ENCODE measurements at regions not wholly inside any gene's neighbourhood (a gene's known extent, or its start where the extent isn't known, plus 50 kb on each side); places are given as distances from the start of the nearest gene placed in this dataset.

DNA sequence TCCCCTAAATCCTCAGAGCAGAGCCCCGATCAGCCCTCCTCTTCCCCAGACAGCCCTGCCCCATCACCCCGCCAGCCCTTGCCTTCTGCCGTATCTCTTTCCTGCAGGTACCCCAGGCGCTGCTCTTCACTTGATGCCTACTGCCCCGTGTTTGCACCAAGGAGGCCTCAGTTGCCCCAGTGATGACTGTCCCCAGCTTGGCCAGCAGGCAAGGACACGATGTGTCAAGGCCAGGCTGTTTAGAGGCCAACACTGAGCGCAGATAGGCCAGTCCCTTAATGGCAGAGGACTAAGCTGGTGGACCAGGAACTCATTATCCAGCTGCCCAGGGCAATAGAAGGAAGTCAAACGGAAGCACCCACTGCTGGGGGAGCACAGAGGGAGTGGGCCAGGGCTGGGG, 68.4 kb downstream of the CAMK2N1 start:
- CTCF ChIA-PET (ENCODE audit: unreplicated experiment) = no interaction called here
- Histone ChIP-seq H4K20me1 (ENCODE audit: insufficient read depth, low read length) (no peaks in the 10 kb centered on the region), H3K9me2 (ENCODE audit: insufficient read depth, low read length) (no peaks in the 10 kb centered on the region), H3K36me3 (ENCODE audit: insufficient read depth, low read length) (no peaks in the 10 kb centered on the region; the same call in 1 of the 2 replicates), H3K9me3 (ENCODE audit: low read length) (peaks cover 5% of the 10 kb centered on the region), H3K4me3 (ENCODE audit: low read depth, low read length, poor library complexity, severe bottlenecking) (no peak overlapping the region), H2AFZ (ENCODE audit: low read length) (peak overlapping the region; percentile 9; the same call in 1 of the 2 replicates), H3K4me2 (ENCODE audit: low read length) (no peak overlapping the region), H3K4me1 (ENCODE audit: insufficient read depth, low read length, poor library complexity, severe bottlenecking) (peaks cover 25% of the 10 kb centered on the region), H3K79me2 (ENCODE audit: insufficient read depth, low read depth, low read length) (no peaks in the 10 kb centered on the region), H3K27ac (ENCODE audit: low read depth, low read length, poor library complexity, severe bottlenecking) (no peak overlapping the region)
- TF ChIP-seq, protein P1, sequence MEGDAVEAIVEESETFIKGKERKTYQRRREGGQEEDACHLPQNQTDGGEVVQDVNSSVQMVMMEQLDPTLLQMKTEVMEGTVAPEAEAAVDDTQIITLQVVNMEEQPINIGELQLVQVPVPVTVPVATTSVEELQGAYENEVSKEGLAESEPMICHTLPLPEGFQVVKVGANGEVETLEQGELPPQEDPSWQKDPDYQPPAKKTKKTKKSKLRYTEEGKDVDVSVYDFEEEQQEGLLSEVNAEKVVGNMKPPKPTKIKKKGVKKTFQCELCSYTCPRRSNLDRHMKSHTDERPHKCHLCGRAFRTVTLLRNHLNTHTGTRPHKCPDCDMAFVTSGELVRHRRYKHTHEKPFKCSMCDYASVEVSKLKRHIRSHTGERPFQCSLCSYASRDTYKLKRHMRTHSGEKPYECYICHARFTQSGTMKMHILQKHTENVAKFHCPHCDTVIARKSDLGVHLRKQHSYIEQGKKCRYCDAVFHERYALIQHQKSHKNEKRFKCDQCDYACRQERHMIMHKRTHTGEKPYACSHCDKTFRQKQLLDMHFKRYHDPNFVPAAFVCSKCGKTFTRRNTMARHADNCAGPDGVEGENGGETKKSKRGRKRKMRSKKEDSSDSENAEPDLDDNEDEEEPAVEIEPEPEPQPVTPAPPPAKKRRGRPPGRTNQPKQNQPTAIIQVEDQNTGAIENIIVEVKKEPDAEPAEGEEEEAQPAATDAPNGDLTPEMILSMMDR (conservative IDR thresholded peaks at IDR 0.05; ENCODE audit: low read length) = no peak
- TF ChIP-seq EZH2phosphoT487 (IDR thresholded peaks at IDR 0.05; ENCODE audit: borderline replicate concordance, low read depth, low read length) = no peak
- POLR2A ChIA-PET = interaction anchor here (0.6 to 0.7 kb wide), 4 partner anchors 9 to 169 kb away, joined by 3 to 4 read pairs (median 4); no protein-coding TSS in a partner anchor
- BruUV-seq (replicated peaks) = no TSS peak
- intact Hi-C loops (cut with micrococcal nuclease; ENCODE audit: unreplicated experiment) = no loop called here
- DNase-seq (ENCODE audit: low spot score) = no peak

DNA sequence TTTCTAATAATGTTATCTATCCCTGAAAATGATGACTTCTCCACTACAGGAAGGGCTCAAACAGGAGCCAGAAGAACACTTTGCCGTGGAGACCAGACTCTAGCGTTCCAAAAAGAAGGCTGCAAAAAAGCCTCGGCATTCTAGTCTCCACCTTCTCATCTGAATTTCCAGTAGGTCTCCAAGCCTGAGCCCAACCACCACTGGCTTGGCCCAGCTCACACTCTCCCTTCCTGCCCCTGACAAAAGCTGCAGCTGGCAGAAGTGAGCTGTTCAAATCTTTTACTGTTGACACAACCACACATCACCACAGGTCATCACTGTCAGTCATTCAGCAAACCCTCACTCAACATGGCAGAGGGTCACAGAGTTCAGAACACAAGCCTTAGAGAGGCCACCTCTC, 69.3 kb downstream of the CAMK2N1 start:
- Histone ChIP-seq H4K20me1 (ENCODE audit: insufficient read depth, low read length) (no peaks in the 10 kb centered on the region), H3K9me2 (ENCODE audit: insufficient read depth, low read length) (no peaks in the 10 kb centered on the region), H3K4me1 (ENCODE audit: insufficient read depth, low read length, poor library complexity, severe bottlenecking) (peaks cover 25% of the 10 kb centered on the region), H2AFZ (ENCODE audit: low read length) (no peak overlapping the region; the same call in 1 of the 2 replicates), H3K4me3 (ENCODE audit: low read depth, low read length, poor library complexity, severe bottlenecking) (no peak overlapping the region), H3K79me2 (ENCODE audit: insufficient read depth, low read depth, low read length) (no peaks in the 10 kb centered on the region), H3K4me2 (ENCODE audit: low read length) (0 out of 2 replicates have a peak overlapping the region, but pooled peaks have one; percentile 4), H3K27ac (ENCODE audit: low read depth, low read length, poor library complexity, severe bottlenecking) (no peak overlapping the region), H3K36me3 (ENCODE audit: insufficient read depth, low read length) (no peaks in the 10 kb centered on the region), H3K9me3 (ENCODE audit: low read length) (no peaks in the 10 kb centered on the region)
- ChIA-PET CTCF (ENCODE audit: unreplicated experiment) (no interaction called here), POLR2A (interaction anchor here (0.9 kb wide), 1 partner anchor 15 kb away, joined by 3 read pairs; no protein-coding TSS in a partner anchor)
- no TSS peak for BruUV-seq (replicated peaks)
- TF ChIP-seq EZH2phosphoT487 (IDR thresholded peaks at IDR 0.05; ENCODE audit: borderline replicate concordance, low read depth, low read length) = no peak
- TF ChIP-seq, protein P1 (conservative IDR thresholded peaks at IDR 0.05; ENCODE audit: low read length) = no peak
- intact Hi-C loops (cut with micrococcal nuclease; ENCODE audit: unreplicated experiment) = no loop called here
- DNase-seq (ENCODE audit: low spot score) = no peak

DNA sequence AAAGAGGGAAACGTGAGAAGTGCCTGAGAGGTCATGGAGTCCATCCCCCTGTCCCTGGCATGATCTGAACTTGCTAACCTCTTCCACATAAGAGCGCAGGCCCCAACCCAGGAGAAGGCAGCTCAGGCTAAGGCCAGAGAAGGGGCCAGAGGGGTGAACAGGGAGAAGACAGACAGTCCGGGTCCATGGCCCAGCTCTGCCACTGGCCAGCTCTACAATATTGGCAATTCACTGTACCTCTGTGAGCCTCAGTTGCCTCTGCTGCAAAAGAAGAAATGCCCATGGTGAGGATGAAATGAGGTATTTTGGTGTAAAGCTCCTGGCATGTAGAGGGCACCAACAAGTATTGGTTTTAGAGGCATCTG, 72.3 kb downstream of the CAMK2N1 start:
- no peak overlapping the region for H3K4me3 ChIP-seq (ENCODE audit: low read depth, low read length, poor library complexity, severe bottlenecking)
- H3K9me2 ChIP-seq (ENCODE audit: insufficient read depth, low read length) = no peaks in the 10 kb centered on the region
- H3K4me2 ChIP-seq (ENCODE audit: low read length) = no peak overlapping the region
- no TSS peak for BruUV-seq (replicated peaks)
- ChIA-PET CTCF (ENCODE audit: unreplicated experiment) (no interaction called here), POLR2A (no interaction called here)
- intact Hi-C loops (cut with micrococcal nuclease; ENCODE audit: unreplicated experiment) = no loop called here
- no peaks in the 10 kb centered on the region for H3K79me2 ChIP-seq (ENCODE audit: insufficient read depth, low read depth, low read length)
- H4K20me1 ChIP-seq (ENCODE audit: insufficient read depth, low read length) = no peaks in the 10 kb centered on the region
- peaks cover 45% of the 10 kb centered on the region for H3K4me1 ChIP-seq (ENCODE audit: insufficient read depth, low read length, poor library complexity, severe bottlenecking)
- DNase-seq (ENCODE audit: low spot score) = no peak
- H3K27ac ChIP-seq (ENCODE audit: low read depth, low read length, poor library complexity, severe bottlenecking) = no peak overlapping the region
- H3K36me3 ChIP-seq (ENCODE audit: insufficient read depth, low read length) = no peaks in the 10 kb centered on the region
- no peaks in the 10 kb centered on the region for H3K9me3 ChIP-seq (ENCODE audit: low read length)
- no peak for TF ChIP-seq EZH2phosphoT487 (IDR thresholded peaks at IDR 0.05; ENCODE audit: borderline replicate concordance, low read depth, low read length)
- TF ChIP-seq, protein P1 (conservative IDR thresholded peaks at IDR 0.05; ENCODE audit: low read length) = no peak
- no peak overlapping the region for H2AFZ ChIP-seq (ENCODE audit: low read length)
